DOHH2 (cell line): ENCODE measurements at regions not wholly inside any gene's neighbourhood (a gene's known extent, or its start where the extent isn't known, plus 50 kb on each side); places are given as distances from the start of the nearest gene placed in this dataset.

Experiments used
- EZH2phosphoT487 ChIP-seq: fragments of 200-600 bp; sonication (generic); IDR thresholded peaks from 2 replicates; pipeline ENCODE4 v1.6.1; 2017; ENCODE audit warnings: borderline replicate concordance, mild to moderate bottlenecking, antibody characterized with exemption, low read length, moderate library complexity, mixed read lengths
- TF ChIP-seq, protein P1 (sequence below): fragments of 200-600 bp; sonication (generic); IDR thresholded peaks from one replicate; pipeline ENCODE4 v1.5.1; 2014; ENCODE audit warnings: antibody characterized with exemption, mild to moderate bottlenecking, low read depth, low read length; ENCODE audit not compliant: poor library complexity, severe bottlenecking

DNA sequence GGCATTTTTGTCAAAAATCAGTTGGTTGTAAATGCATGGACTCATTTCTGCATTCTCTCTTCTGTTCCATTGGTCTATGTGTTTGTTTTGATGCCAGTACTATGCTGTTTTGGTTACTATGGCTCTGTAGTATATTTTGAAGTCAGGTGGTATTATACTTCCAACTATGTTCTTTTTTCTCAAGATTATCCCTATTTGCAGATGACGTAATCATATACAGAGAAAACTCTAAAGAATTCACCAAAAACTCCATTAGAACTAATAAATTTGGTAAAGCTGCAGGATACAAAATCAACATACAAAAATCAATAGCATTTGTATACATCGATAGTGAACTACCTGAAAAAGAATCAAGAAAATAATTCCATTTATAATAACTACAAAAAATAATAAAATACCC is 253.1 kb upstream of the NEGR1 start:
- TF ChIP-seq, protein P1, sequence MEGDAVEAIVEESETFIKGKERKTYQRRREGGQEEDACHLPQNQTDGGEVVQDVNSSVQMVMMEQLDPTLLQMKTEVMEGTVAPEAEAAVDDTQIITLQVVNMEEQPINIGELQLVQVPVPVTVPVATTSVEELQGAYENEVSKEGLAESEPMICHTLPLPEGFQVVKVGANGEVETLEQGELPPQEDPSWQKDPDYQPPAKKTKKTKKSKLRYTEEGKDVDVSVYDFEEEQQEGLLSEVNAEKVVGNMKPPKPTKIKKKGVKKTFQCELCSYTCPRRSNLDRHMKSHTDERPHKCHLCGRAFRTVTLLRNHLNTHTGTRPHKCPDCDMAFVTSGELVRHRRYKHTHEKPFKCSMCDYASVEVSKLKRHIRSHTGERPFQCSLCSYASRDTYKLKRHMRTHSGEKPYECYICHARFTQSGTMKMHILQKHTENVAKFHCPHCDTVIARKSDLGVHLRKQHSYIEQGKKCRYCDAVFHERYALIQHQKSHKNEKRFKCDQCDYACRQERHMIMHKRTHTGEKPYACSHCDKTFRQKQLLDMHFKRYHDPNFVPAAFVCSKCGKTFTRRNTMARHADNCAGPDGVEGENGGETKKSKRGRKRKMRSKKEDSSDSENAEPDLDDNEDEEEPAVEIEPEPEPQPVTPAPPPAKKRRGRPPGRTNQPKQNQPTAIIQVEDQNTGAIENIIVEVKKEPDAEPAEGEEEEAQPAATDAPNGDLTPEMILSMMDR = no peak
- TF ChIP-seq EZH2phosphoT487 = no peak
